ENCODE measurements at regions not wholly inside any gene's neighbourhood (a gene's known extent, or its start where the extent isn't known, plus 50 kb on each side); places are given as distances from the start of the nearest gene placed in this dataset.

DNA sequence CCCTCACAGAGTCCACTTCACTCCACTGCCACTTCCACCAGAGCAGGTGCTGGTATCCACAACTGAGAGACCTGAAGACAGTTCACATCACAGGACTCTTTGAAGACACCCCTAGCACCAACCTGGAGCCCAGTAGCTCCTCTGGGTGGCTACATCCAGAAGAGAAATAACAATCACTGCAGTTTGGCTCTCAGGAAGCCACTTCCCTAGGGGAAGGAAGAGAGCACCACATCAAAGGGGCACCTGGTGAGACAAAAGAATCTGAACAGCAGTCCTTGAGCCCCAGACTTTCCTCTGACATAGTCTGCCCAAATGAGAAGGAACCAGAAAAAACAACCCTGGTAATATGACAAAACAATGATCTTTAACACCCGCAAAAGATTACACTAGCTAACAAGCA lies 113.2 kb downstream of the TENT5C start:
- TF ChIP-seq, protein P1, sequence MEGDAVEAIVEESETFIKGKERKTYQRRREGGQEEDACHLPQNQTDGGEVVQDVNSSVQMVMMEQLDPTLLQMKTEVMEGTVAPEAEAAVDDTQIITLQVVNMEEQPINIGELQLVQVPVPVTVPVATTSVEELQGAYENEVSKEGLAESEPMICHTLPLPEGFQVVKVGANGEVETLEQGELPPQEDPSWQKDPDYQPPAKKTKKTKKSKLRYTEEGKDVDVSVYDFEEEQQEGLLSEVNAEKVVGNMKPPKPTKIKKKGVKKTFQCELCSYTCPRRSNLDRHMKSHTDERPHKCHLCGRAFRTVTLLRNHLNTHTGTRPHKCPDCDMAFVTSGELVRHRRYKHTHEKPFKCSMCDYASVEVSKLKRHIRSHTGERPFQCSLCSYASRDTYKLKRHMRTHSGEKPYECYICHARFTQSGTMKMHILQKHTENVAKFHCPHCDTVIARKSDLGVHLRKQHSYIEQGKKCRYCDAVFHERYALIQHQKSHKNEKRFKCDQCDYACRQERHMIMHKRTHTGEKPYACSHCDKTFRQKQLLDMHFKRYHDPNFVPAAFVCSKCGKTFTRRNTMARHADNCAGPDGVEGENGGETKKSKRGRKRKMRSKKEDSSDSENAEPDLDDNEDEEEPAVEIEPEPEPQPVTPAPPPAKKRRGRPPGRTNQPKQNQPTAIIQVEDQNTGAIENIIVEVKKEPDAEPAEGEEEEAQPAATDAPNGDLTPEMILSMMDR (conservative IDR thresholded peaks at IDR 0.05; ENCODE audit: low read depth in 2 of 2), result no peak
- TF ChIP-seq CREB1 (CRISPR knock-in tag; IDR thresholded peaks at IDR 0.05; ENCODE audit: low read depth), result no peak
- no peak for TF ChIP-seq REST (IDR thresholded peaks at IDR 0.05; ENCODE audit: unreplicated experiment)
- no peak for TF ChIP-seq EZH2 (IDR thresholded peaks at IDR 0.05; ENCODE audit: low read depth, unreplicated experiment)
- TF ChIP-seq, protein P2, sequence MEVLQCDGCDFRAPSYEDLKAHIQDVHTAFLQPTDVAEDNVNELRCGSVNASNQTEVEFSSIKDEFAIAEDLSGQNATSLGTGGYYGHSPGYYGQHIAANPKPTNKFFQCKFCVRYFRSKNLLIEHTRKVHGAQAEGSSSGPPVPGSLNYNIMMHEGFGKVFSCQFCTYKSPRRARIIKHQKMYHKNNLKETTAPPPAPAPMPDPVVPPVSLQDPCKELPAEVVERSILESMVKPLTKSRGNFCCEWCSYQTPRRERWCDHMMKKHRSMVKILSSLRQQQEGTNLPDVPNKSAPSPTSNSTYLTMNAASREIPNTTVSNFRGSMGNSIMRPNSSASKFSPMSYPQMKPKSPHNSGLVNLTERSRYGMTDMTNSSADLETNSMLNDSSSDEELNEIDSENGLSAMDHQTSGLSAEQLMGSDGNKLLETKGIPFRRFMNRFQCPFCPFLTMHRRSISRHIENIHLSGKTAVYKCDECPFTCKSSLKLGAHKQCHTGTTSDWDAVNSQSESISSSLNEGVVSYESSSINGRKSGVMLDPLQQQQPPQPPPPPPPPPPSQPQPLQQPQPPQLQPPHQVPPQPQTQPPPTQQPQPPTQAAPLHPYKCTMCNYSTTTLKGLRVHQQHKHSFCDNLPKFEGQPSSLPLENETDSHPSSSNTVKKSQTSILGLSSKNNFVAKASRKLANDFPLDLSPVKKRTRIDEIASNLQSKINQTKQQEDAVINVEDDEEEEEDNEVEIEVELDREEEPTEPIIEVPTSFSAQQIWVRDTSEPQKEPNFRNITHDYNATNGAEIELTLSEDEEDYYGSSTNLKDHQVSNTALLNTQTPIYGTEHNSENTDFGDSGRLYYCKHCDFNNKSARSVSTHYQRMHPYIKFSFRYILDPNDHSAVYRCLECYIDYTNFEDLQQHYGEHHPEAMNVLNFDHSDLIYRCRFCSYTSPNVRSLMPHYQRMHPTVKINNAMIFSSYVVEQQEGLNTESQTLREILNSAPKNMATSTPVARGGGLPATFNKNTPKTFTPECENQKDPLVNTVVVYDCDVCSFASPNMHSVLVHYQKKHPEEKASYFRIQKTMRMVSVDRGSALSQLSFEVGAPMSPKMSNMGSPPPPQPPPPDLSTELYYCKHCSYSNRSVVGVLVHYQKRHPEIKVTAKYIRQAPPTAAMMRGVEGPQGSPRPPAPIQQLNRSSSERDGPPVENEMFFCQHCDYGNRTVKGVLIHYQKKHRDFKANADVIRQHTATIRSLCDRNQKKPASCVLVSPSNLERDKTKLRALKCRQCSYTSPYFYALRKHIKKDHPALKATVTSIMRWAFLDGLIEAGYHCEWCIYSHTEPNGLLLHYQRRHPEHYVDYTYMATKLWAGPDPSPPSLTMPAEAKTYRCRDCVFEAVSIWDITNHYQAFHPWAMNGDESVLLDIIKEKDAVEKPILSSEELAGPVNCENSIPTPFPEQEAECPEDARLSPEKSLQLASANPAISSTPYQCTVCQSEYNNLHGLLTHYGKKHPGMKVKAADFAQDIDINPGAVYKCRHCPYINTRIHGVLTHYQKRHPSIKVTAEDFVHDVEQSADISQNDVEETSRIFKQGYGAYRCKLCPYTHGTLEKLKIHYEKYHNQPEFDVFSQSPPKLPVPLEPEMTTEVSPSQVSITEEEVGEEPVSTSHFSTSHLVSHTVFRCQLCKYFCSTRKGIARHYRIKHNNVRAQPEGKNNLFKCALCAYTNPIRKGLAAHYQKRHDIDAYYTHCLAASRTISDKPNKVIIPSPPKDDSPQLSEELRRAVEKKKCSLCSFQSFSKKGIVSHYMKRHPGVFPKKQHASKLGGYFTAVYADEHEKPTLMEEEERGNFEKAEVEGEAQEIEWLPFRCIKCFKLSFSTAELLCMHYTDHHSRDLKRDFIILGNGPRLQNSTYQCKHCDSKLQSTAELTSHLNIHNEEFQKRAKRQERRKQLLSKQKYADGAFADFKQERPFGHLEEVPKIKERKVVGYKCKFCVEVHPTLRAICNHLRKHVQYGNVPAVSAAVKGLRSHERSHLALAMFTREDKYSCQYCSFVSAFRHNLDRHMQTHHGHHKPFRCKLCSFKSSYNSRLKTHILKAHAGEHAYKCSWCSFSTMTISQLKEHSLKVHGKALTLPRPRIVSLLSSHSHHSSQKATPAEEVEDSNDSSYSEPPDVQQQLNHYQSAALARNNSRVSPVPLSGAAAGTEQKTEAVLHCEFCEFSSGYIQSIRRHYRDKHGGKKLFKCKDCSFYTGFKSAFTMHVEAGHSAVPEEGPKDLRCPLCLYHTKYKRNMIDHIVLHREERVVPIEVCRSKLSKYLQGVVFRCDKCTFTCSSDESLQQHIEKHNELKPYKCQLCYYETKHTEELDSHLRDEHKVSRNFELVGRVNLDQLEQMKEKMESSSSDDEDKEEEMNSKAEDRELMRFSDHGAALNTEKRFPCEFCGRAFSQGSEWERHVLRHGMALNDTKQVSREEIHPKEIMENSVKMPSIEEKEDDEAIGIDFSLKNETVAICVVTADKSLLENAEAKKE (CRISPR knock-in tag; IDR thresholded peaks at IDR 0.05), result no peak
- no peak for TF ChIP-seq NANOG (IDR thresholded peaks at IDR 0.05; ENCODE audit: borderline replicate concordance)

All from GM23338 (cell line).